Effector memory CD4-positive, alpha-beta T cell (primary cell): ENCODE measurements at regions not wholly inside any gene's neighbourhood (a gene's known extent, or its start where the extent isn't known, plus 50 kb on each side); places are given as distances from the start of the nearest gene placed in this dataset.

Experiments used
- DNase-seq, 3 donors: peaks; one replicate each; pipeline ENCODE4 v3.0.0-alpha.2; 2020
- H3K27ac ChIP-seq: 2 replicates; pipeline ENCODE4 v1.7.0; 2013; ENCODE audit warnings: mild to moderate bottlenecking, low read length, moderate library complexity; ENCODE audit not compliant: insufficient read depth, poor library complexity, severe bottlenecking
- H3K27me3 ChIP-seq: replicated peaks from 2 replicates; pipeline ENCODE4 v1.7.0; 2013; ENCODE audit warnings: mild to moderate bottlenecking, low read length; ENCODE audit not compliant: insufficient read depth, control insufficient read depth, poor library complexity, severe bottlenecking
- H3K36me3 ChIP-seq: 2 replicates; pipeline ENCODE4 v1.7.0; 2013; ENCODE audit warnings: mild to moderate bottlenecking, low read length, moderate library complexity; ENCODE audit not compliant: control insufficient read depth, insufficient read depth
- H3K4me1 ChIP-seq: 2 replicates; pipeline ENCODE4 v1.7.0; 2013; ENCODE audit warnings: low read length, mild to moderate bottlenecking; ENCODE audit not compliant: control insufficient read depth, insufficient read depth, poor library complexity, severe bottlenecking
- H3K4me3 ChIP-seq: 2 replicates; pipeline ENCODE4 v1.7.0; 2013; ENCODE audit warnings: low read length, low read depth, mild to moderate bottlenecking; ENCODE audit not compliant: insufficient read depth, poor library complexity, severe bottlenecking
- H3K9me3 ChIP-seq: 2 replicates; pipeline ENCODE4 v1.7.0; 2013; ENCODE audit warnings: mild to moderate bottlenecking, low read length, moderate library complexity; ENCODE audit not compliant: control insufficient read depth

DNA sequence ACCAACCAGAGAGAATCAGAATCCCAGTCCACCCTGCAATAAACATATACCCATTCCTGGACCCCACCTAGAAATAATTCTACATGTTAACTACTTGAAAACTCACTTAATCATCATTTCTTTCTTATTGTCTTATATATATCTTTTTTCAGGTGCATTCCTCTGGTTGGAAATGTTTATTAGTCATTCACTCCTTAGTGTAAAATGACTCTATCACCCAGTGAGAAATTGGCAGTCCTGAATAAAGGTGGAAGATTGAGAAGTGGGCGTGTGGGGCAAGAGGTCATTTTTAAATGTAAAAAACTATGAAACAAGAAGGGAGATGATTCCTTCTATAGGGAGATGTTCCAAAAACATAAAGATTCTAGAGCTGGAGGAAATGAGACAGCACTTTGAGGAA, 101.2 kb upstream of the MBNL2 start:
- no peak overlapping the region for H3K4me3 ChIP-seq
- H3K27me3 ChIP-seq, result no peaks in the 10 kb centered on the region
- no peak for DNase-seq
- H3K4me1 ChIP-seq, result no peaks in the 10 kb centered on the region
- no peak overlapping the region for H3K27ac ChIP-seq
- no peaks in the 10 kb centered on the region for H3K9me3 ChIP-seq
- H3K36me3 ChIP-seq, result no peaks in the 10 kb centered on the region

DNA sequence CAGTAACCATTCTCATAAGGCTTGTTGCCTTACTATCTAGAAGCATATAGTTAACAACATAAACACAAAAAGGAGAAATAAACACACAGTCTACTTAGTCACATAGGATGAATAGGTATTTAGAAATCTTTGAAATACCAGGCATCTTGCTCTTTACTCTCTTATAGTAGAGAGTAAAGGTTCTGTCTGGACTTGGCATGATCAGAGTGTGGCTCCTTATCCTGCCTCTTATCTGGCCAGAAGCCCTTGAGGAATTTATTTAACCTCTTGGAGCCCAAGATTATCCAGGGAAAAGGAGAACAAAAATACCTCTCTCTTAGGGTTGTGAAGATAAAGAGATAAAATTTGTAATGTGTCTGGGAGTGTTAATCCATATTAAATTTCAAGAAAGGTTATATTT, 100.2 kb upstream of the MBNL2 start:
- no peaks in the 10 kb centered on the region for H3K27me3 ChIP-seq
- no peaks in the 10 kb centered on the region for H3K36me3 ChIP-seq
- no peaks in the 10 kb centered on the region for H3K4me1 ChIP-seq

DNA sequence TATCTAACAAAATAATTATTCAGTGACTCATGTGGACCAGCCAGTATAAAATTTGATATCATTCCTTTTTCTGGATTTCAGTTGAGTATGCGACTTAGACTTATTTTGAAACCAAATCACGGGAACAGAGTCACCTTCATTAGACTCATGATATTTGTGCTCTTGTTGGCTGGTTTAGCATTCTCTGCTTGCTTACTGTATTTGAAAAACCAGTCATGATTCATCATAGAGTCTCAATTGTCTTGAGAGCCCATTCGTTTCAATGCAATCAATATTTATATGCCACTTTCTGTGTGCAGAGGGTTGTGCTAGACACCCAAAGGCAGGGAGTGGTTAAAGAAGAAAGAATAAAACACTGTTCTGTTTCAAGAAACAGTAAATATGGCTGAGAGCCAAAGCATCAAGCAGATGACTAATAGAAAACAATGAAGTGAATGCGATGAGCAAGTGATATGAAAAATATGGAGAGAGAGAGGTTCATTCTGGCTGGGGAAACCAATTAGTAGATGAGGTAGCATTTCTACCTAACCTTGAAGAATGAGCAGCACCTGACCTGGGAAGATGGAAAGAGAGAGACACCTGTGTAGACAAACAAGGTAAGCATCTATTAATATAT, 99.6 kb upstream of the MBNL2 start:
- H3K27me3 ChIP-seq, result no peaks in the 10 kb centered on the region
- H3K9me3 ChIP-seq, result no peaks in the 10 kb centered on the region
- no peak overlapping the region for H3K27ac ChIP-seq
- H3K36me3 ChIP-seq, result no peaks in the 10 kb centered on the region
- no peaks in the 10 kb centered on the region for H3K4me1 ChIP-seq
- no peak overlapping the region for H3K4me3 ChIP-seq
- no peak for DNase-seq

More for the DNA sequence above, 100.2 kb upstream of the MBNL2 start:
- H3K9me3 ChIP-seq, result no peaks in the 10 kb centered on the region
- DNase-seq, result no peak
- no peak overlapping the region for H3K27ac ChIP-seq
- H3K4me3 ChIP-seq, result no peak overlapping the region

DNA sequence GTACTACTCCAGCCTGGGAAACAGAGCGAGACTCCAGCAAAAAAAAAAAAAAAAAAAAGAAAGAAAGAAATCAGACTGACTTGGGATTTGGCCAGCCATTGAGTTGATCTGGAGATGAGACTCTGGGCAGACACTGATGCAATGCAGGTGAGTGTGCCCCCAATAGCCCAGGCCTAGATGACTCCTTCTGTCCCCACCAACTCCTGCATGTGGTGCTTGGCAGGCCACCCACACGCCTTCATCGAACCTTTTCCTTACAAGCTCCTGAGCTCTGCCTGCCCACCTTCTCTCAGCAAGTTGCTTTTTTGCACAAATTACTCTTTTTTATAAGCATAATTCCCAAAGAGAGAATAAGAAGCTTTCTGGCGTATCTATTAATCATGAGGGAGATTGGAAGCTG, 97.9 kb upstream of the MBNL2 start:
- Histone ChIP-seq H3K27ac (no peak overlapping the region), H3K36me3 (no peaks in the 10 kb centered on the region), H3K4me3 (no peak overlapping the region), H3K9me3 (no peaks in the 10 kb centered on the region), H3K27me3 (no peaks in the 10 kb centered on the region), H3K4me1 (no peaks in the 10 kb centered on the region)
- DNase-seq, result no peak

DNA sequence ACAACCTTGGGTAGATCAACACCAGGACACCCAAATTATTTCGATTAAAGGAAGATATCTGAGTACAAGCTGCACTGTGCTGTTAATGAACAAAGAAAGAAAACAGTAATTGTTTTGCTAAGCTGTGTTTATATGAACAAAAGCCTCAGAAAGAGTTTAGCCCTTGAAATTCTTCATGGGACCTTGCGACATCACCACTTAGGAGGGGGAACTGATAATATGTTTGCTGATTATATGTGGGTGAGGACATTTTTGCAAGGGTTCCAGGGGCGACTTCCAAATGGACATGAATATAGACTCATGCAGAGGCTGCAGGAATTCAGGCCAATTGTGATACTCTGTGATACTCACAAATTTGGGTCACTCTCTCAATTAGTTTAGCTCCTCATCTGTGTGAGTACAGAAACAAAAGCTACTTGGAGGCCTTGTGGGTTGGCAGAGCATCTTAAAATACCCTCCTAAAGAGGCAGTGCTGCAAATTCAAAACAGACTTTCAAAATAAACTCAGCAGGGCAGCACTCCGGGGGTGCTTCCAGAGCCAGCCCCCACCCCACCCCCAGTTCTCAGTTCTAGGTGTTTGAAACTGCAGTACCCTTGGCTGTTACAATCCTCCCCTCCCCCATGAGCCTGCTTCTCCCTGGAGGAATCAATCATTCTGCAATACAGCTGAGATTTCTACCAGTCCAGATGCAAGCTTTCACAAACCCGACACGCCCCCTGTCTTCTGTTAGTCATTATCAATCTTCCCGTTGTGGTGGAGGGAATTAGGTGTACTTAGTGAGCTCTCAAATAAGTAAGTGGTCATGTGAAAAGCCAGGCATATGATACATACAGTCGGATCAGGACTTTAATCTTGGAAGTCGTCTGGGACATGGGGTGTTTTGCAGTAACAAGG, 97.0 kb upstream of the MBNL2 start:
- Histone ChIP-seq H3K27me3 (no peaks in the 10 kb centered on the region), H3K4me1 (no peaks in the 10 kb centered on the region), H3K27ac (no peak overlapping the region), H3K36me3 (no peaks in the 10 kb centered on the region), H3K9me3 (no peaks in the 10 kb centered on the region), H3K4me3 (no peak overlapping the region)
- no peak for DNase-seq

DNA sequence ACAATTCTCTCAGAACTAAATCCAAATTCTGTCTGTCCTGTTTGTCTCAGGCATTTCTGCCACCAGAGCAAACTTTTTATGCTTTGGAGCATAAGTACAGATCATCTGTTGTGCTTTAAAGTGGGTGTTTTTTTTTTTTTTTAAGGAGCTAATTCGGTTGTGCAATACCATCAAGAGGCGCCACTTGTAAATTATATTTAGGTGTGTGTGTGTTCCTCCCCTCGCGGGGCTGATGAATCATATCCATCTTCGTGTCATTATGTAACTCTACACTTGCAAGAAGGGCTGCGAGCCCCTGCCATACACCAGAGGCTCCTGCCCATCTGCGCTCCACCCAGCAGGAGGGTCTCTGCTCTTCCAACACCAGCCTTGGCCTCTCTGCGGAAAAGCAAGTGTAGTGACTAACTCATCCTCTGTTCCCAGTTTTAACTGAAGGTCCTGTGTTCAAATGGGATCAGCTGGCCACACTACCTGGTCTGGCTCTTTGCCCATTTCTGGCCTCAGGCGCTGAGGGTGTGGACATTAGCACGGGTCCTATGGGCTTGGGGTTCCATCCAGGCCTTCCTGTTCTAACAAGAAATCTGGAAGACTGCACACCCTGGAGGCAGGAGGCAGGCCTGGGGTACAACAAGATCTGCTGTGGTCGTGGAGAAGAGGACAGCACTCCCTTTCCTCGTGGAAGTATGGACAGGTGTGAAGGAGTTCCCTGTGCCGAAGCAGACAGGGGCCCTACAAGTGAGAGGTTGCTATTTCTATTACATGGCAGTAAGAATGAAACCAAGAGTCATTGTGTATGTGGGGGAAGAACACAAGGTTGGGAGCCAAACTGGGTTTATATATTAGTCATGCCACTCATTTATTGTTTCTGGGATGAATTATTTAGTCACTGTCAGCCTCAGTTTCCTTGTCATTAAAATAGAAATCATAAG, 96.1 kb upstream of the MBNL2 start:
- no peaks in the 10 kb centered on the region for H3K9me3 ChIP-seq
- H3K4me1 ChIP-seq, result no peaks in the 10 kb centered on the region
- no peak overlapping the region for H3K27ac ChIP-seq
- H3K36me3 ChIP-seq, result no peaks in the 10 kb centered on the region
- DNase-seq, result no peak
- no peak overlapping the region for H3K4me3 ChIP-seq
- H3K27me3 ChIP-seq, result no peaks in the 10 kb centered on the region

DNA sequence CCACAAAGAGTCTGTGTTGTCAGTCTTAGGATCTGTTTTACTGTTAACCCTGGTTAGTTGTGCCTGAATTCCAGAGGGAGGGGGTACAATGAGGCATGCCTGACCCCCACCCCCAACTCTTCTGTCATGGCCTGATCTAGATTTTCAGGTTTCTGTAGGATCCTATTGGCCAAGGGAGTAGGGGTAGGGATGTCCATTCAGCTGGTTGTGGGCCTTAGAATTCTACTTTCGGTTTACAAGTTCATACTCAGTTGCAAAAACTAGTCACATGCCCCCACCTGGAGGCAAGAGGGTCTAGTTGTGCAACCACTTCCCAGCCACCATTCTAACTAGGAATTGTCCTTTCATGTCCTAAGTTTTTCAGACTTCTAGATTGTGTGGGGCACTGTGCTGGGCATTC, 94.3 kb upstream of the MBNL2 start:
- H3K36me3 ChIP-seq, result no peaks in the 10 kb centered on the region
- no peaks in the 10 kb centered on the region for H3K4me1 ChIP-seq
- no peak overlapping the region for H3K4me3 ChIP-seq
- H3K9me3 ChIP-seq, result no peaks in the 10 kb centered on the region
- no peak overlapping the region for H3K27ac ChIP-seq
- no peaks in the 10 kb centered on the region for H3K27me3 ChIP-seq
- DNase-seq, result no peak

DNA sequence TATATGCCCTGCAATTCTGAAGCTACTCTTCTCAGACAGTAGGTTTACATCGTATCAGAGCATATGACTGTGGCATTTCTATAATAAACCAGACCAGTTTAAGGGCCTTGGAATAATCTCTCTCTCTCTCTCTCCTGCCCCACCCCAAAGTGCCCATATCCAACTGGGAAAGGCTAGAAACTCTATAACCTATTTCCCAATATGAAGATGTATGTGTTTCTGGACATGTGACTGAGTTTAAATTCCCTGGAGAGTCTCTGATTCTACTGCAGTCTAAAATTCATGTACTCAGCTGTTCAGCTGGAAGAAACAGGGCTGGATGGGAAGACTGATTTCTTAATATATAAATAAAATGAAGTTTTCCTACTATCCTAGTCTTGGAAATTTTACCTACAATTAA, 91.9 kb upstream of the MBNL2 start:
- Histone ChIP-seq H3K27me3 (no peaks in the 10 kb centered on the region), H3K9me3 (no peaks in the 10 kb centered on the region), H3K4me1 (no peaks in the 10 kb centered on the region), H3K4me3 (no peak overlapping the region), H3K27ac (no peak overlapping the region), H3K36me3 (no peaks in the 10 kb centered on the region)
- DNase-seq, result no peak

DNA sequence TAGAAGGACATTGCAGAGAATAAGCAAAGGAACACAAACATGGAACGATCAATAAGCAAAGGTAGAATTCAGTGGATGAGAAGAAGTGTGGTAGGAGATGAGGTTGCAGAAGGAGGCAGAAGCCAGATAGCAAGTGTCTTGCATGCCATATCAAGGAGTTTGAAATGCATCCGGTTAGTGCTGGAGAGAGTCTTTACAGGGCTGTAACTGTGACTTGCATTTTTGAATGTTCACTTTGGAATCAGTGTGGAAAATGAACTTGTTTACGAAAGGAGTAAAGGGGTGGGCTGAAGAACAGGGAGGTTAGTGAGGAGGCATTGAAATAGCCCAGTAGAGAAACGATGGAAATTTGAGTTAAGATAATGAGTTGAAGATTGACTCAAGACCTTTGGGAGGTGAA, 90.7 kb upstream of the MBNL2 start:
- H3K27ac ChIP-seq, result no peak overlapping the region
- no peaks in the 10 kb centered on the region for H3K36me3 ChIP-seq
- no peaks in the 10 kb centered on the region for H3K27me3 ChIP-seq
- no peak overlapping the region for H3K4me3 ChIP-seq
- no peaks in the 10 kb centered on the region for H3K4me1 ChIP-seq
- no peaks in the 10 kb centered on the region for H3K9me3 ChIP-seq
- DNase-seq, result no peak
